Stimulated activated CD8-positive, alpha-beta memory T cell treated with anti-CD3 and anti-CD28 coated beads, Interleukin-12 subunit alpha, Interleukin-12 subunit beta, amount 100 ng/mL, for 24 hours (primary cell): ENCODE measurements at regions not wholly inside any gene's neighbourhood (a gene's known extent, or its start where the extent isn't known, plus 50 kb on each side); places are given as distances from the start of the nearest gene placed in this dataset.
"Not testable (repeated sequence)": the region's sequence is repeated elsewhere in the genome, so short reads cannot be mapped to it uniquely, and the experiment has no call there.

Experiments used
- DNase-seq: peaks from one replicate; pipeline ENCODE4 v3.0.0-alpha.2; 2020; ENCODE audit errors: extremely low read depth

- no peak for DNase-seq
Measured at GRCh38 chr9:81363916-81364480, 325.3 kb downstream of the TLE1 start.

- DNase-seq: no peak
Measured at GRCh38 chr9:81361296-81361695, 328.1 kb downstream of the TLE1 start.

GRCh38 chr9:81351166-81351565 is 338.2 kb downstream of the TLE1 start:
- DNase-seq: no peak

- no peak for DNase-seq
Measured at GRCh38 chr9:81344366-81344765, 345.0 kb downstream of the TLE1 start.

GRCh38 chr9:81335879-81336421 is 353.4 kb downstream of the TLE1 start:
- no peak for DNase-seq

GRCh38 chr9:81321551-81321950 is 367.8 kb downstream of the TLE1 start:
- DNase-seq: no peak

GRCh38 chr9:81320909-81321482 is 368.4 kb downstream of the TLE1 start:
- DNase-seq: no peak

GRCh38 chr9:81318571-81318970 is 370.8 kb downstream of the TLE1 start:
- DNase-seq: no peak

- DNase-seq: no peak
Measured at GRCh38 chr9:81317939-81318338, 371.4 kb downstream of the TLE1 start.

GRCh38 chr9:81317223-81317622 is 372.1 kb downstream of the TLE1 start:
- DNase-seq: no peak

- DNase-seq: no peak
Measured at GRCh38 chr9:81314490-81314889, 374.9 kb downstream of the TLE1 start.

- no peak for DNase-seq
Measured at GRCh38 chr9:81313877-81314276, 375.5 kb downstream of the TLE1 start.

- DNase-seq: no peak
Measured at GRCh38 chr9:81312346-81312745, 377.0 kb downstream of the TLE1 start.

GRCh38 chr9:81308404-81308803 is 380.9 kb downstream of the TLE1 start:
- DNase-seq: no peak

GRCh38 chr9:81307791-81308190 is 381.6 kb downstream of the TLE1 start:
- not testable (repeated sequence) for DNase-seq

GRCh38 chr9:81305561-81306182 is 383.7 kb downstream of the TLE1 start:
- DNase-seq: no peak

GRCh38 chr9:81303658-81304057 is 385.7 kb downstream of the TLE1 start:
- DNase-seq: no peak

- no peak for DNase-seq
Measured at GRCh38 chr9:81293651-81294050, 395.7 kb downstream of the TLE1 start.

- DNase-seq: no peak
Measured at GRCh38 chr9:81292056-81292805, 397.1 kb downstream of the TLE1 start.

GRCh38 chr9:81289622-81290021 is 399.7 kb downstream of the TLE1 start:
- DNase-seq: no peak

GRCh38 chr9:81268048-81268447 is 421.3 kb downstream of the TLE1 start:
- DNase-seq: no peak

- no peak for DNase-seq
Measured at GRCh38 chr9:81266674-81267073, 422.7 kb downstream of the TLE1 start.

GRCh38 chr9:81266086-81266485 is 423.3 kb downstream of the TLE1 start:
- no peak for DNase-seq
